CD14-positive monocyte (primary cell): ENCODE measurements at regions not wholly inside any gene's neighbourhood (a gene's known extent, or its start where the extent isn't known, plus 50 kb on each side); places are given as distances from the start of the nearest gene placed in this dataset.

Experiments used
- DNase-seq, 3 donors: peaks; one replicate each; pipeline ENCODE4 v3.0.0-alpha.2; 2011 to 2022
- H2AFZ ChIP-seq: 2 replicates; pipeline ENCODE4 v1.6.0; 2012; ENCODE audit warnings: mild to moderate bottlenecking, low read depth, low read length, inconsistent platforms; ENCODE audit not compliant: insufficient read depth, poor library complexity, severe bottlenecking
- H3K27ac ChIP-seq, 2 donors: 1 replicate in 1 of 2; 2 replicates in 1 of 2; pipeline ENCODE4 v1.5.1; 2012 to 2013; ENCODE audit warnings: low read length in 2 of 2, control low read depth in 1 of 2, inconsistent platforms in 1 of 2, low read depth in 1 of 2, mild to moderate bottlenecking in 1 of 2
- H3K27me3 ChIP-seq, 2 donors: one replicate each; pipeline versions ENCODE4 v1.6.0 to v1.6.1; 2011 to 2013; ENCODE audit warnings: low read length in 2 of 2; ENCODE audit not compliant: control insufficient read depth in 2 of 2, insufficient read depth in 2 of 2
- H3K36me3 ChIP-seq, 2 donors: replicated peaks in 1 of 2; 1 replicate in 1 of 2; 2 replicates in 1 of 2; pipeline versions ENCODE4 v1.5.1 to v1.6.1; 2012 to 2013; ENCODE audit warnings: low read length in 2 of 2, control low read depth in 1 of 2, inconsistent platforms in 1 of 2, mild to moderate bottlenecking in 1 of 2; ENCODE audit not compliant: insufficient read depth in 2 of 2, control insufficient read depth in 1 of 2
- H3K4me1 ChIP-seq, 2 donors: 1 replicate in 1 of 2; 2 replicates in 1 of 2; pipeline versions ENCODE4 v1.5.1 to v1.6.1; 2012 to 2013; ENCODE audit warnings: low read length in 2 of 2, control low read depth in 1 of 2, inconsistent platforms in 1 of 2, mild to moderate bottlenecking in 1 of 2, moderate library complexity in 1 of 2; ENCODE audit not compliant: insufficient read depth in 2 of 2, control insufficient read depth in 1 of 2
- H3K4me2 ChIP-seq: replicated peaks from 2 replicates; pipeline ENCODE3; 2012; ENCODE audit warnings: low read length, moderate library complexity, mild to moderate bottlenecking; ENCODE audit not compliant: poor library complexity, severe bottlenecking; ENCODE audit errors: extremely low read depth
- H3K4me3 ChIP-seq, 3 experiments: fragments of 200-600 bp in 1 of 3; sonication (generic) in 1 of 3; replicated peaks in 1 of 3; 1 replicate in 2 of 3; 2 replicates in 1 of 3; pipeline ENCODE4 v1.5.1; 2011 to 2013; ENCODE audit warnings: low read length in 3 of 3, mild to moderate bottlenecking in 3 of 3, control low read depth in 2 of 3, low read depth in 2 of 3, inconsistent platforms in 1 of 3, moderate library complexity in 1 of 3
- H3K79me2 ChIP-seq: 2 replicates; pipeline ENCODE4 v1.6.0; 2012; ENCODE audit warnings: mild to moderate bottlenecking, control low read depth, inconsistent platforms, low read length, moderate library complexity; ENCODE audit not compliant: insufficient read depth
- H3K9ac ChIP-seq: 2 replicates; pipeline ENCODE4 v1.6.0; 2017; ENCODE audit warnings: low read length, mild to moderate bottlenecking; ENCODE audit not compliant: insufficient read depth, poor library complexity, severe bottlenecking
- H3K9me3 ChIP-seq, 2 donors: replicated peaks in 1 of 2; 1 replicate in 1 of 2; 2 replicates in 1 of 2; pipeline versions ENCODE4 v1.5.1 to v1.6.1; 2012 to 2013; ENCODE audit warnings: low read length in 2 of 2, control low read depth in 1 of 2; ENCODE audit not compliant: control insufficient read depth in 1 of 2, insufficient read depth in 1 of 2
- H4K20me1 ChIP-seq: 2 replicates; pipeline ENCODE4 v1.6.0; 2012; ENCODE audit warnings: mild to moderate bottlenecking, low read length, control low read depth, moderate library complexity; ENCODE audit not compliant: insufficient read depth
- H3K27ac Mint-ChIP-seq, 7 donors: one replicate each; pipeline ENCODE4 v1.8.0; 2020; ENCODE audit warnings: mild to moderate bottlenecking in 7 of 7, mixed read lengths in 7 of 7, moderate library complexity in 6 of 7, inconsistent platforms in 2 of 7
- H3K27me3 Mint-ChIP-seq, 3 donors: one replicate each; pipeline ENCODE4 v1.8.0; 2021 to 2022; ENCODE audit warnings: low read depth in 3 of 3, mild to moderate bottlenecking in 3 of 3, mixed read lengths in 3 of 3, moderate library complexity in 3 of 3, inconsistent platforms in 1 of 3
- H3K36me3 Mint-ChIP-seq, 2 donors: one replicate each; pipeline ENCODE4 v1.8.0; 2020; ENCODE audit warnings: mixed read lengths in 2 of 2, inconsistent platforms in 1 of 2, mild to moderate bottlenecking in 1 of 2
- H3K4me1 Mint-ChIP-seq: one replicate; pipeline ENCODE4 v1.8.0; 2020; ENCODE audit warnings: mild to moderate bottlenecking, mixed read lengths
- H3K4me3 Mint-ChIP-seq, 2 donors: one replicate each; pipeline ENCODE4 v1.8.0; 2020; ENCODE audit warnings: mild to moderate bottlenecking in 2 of 2, mixed read lengths in 2 of 2, moderate library complexity in 1 of 2
- H3K9me3 Mint-ChIP-seq, 7 donors: one replicate each; pipeline ENCODE4 v1.8.0; 2020 to 2022; ENCODE audit warnings: mixed read lengths in 7 of 7, mild to moderate bottlenecking in 6 of 7, moderate library complexity in 6 of 7, inconsistent platforms in 2 of 7
- WGBS: methylation state at CpG from one replicate; pipeline ENCODE4 v1.1.5; 2013; ENCODE audit warnings: missing lambda C conversion rate; ENCODE audit not compliant: insufficient coverage; 5-methylcytosine and 5-hydroxymethylcytosine counted together
- intact Hi-C, 2 donors: fragments of 100-400 bp; cut with micrococcal nuclease; formaldehyde crosslinking; loops; one replicate each; pipeline versions ENCODE4 v1.15.0 to v1.15.1; 2023
- TF ChIP-seq, protein P1 (sequence below): fragments of 200-600 bp; IDR thresholded peaks from one replicate; pipeline ENCODE4 v1.8.0; 2022; ENCODE audit warnings: antibody characterized with exemption, mild to moderate bottlenecking

DNA sequence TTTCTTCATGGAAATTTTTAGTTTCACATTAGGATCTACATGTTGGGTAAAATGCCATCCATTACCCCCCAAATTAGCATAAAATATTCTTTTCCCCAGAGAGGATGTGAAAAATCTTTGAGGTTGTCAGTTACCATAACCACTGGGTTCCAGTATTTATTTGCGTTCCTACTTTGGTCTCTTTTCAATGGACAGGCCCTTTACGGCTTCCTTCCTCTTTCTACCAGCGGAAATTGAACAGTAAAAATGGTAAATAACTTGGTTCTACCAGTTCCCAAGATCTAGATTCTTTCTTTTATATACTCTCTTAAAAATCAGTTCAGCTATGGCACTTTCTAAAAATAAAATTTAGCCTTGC lies 169.2 kb upstream of the APCDD1 start:
- Histone ChIP-seq H3K36me3 (no peaks in the 10 kb centered on the region), H3K27me3 (no peaks in the 10 kb centered on the region), H3K9me3 (peaks cover 0 to 8% of the 10 kb centered on the region in 2 donors), H2AFZ (peak overlapping the region; percentile 55), H3K4me3 (peak overlapping the region in 1 of 3 experiments; percentile 55), H3K9ac (peak overlapping the region; percentile 26), H3K79me2 (peaks cover 11% of the 10 kb centered on the region), H3K27ac (peak overlapping the region; percentile 73 to 99), H3K4me2 (peak overlapping the region; percentile 58), H4K20me1 (no peaks in the 10 kb centered on the region), H3K4me1 (peaks cover 74 to 75% of the 10 kb centered on the region in 2 donors)
- H3K9me3 Mint-ChIP-seq = peaks cover 9 to 16% (median 11%) of the 10 kb centered on the region in 7 donors
- DNase-seq = peak; percentile 37 to 63 (median 45)
- TF ChIP-seq, protein P1, sequence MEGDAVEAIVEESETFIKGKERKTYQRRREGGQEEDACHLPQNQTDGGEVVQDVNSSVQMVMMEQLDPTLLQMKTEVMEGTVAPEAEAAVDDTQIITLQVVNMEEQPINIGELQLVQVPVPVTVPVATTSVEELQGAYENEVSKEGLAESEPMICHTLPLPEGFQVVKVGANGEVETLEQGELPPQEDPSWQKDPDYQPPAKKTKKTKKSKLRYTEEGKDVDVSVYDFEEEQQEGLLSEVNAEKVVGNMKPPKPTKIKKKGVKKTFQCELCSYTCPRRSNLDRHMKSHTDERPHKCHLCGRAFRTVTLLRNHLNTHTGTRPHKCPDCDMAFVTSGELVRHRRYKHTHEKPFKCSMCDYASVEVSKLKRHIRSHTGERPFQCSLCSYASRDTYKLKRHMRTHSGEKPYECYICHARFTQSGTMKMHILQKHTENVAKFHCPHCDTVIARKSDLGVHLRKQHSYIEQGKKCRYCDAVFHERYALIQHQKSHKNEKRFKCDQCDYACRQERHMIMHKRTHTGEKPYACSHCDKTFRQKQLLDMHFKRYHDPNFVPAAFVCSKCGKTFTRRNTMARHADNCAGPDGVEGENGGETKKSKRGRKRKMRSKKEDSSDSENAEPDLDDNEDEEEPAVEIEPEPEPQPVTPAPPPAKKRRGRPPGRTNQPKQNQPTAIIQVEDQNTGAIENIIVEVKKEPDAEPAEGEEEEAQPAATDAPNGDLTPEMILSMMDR = no peak
- peaks cover 0 to 3% (median 2%) of the 10 kb centered on the region in 3 donors for H3K27me3 Mint-ChIP-seq
- intact Hi-C loops = no loop called here
- H3K4me3 Mint-ChIP-seq = peak overlapping the region in 1 of 2 donors; percentile 75
- H3K27ac Mint-ChIP-seq = peak overlapping the region; percentile 81 to 95 (median 91)
- peaks cover 77% of the 10 kb centered on the region for H3K4me1 Mint-ChIP-seq
- no CpG with 5 or more reads among the region's 3 CpGs for WGBS
- peaks cover 10 to 14% of the 10 kb centered on the region in 2 donors for H3K36me3 Mint-ChIP-seq

DNA sequence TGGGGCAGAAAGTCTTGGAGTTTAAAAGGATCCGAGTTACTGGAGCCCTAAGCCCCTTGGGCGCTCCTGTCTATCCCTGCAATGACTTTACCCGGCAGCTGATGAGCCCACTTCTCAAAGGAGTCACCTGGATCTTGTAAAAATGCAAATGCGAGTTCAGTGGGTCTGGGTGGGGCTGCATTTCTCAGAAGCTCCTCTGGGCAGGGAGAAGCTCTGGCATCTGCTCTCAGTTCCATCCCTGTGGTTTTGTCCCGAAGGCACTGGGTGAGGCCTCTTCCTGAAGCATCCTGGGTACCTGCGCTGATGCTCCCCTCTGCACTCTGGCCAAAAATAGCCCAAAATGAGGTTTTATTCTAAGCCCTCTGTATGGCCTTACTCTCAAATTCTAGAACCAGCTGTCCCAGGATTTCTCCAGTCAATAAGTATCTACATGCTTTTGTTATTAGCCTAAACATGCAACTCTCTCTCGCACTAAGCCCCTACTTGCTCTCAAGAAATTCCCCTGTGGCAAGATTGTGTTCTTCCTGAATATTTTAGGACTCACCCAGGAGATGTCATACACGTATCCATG lies 167.8 kb upstream of the APCDD1 start:
- no peaks in the 10 kb centered on the region for H3K36me3 ChIP-seq
- peaks cover 11% of the 10 kb centered on the region for H3K79me2 ChIP-seq
- DNase-seq = no peak
- intact Hi-C loops = no loop called here
- no peak overlapping the region for H2AFZ ChIP-seq
- no peaks in the 10 kb centered on the region for H4K20me1 ChIP-seq
- no peak overlapping the region for H3K4me2 ChIP-seq
- peaks cover 0 to 5% (median 2%) of the 10 kb centered on the region in 3 donors for H3K27me3 Mint-ChIP-seq
- peak overlapping the region; percentile 55 to 95 (median 79) for H3K27ac Mint-ChIP-seq
- 50% methylated on average over 7 of the region's 8 CpGs for WGBS
- H3K4me1 ChIP-seq = peaks cover 88 to 89% of the 10 kb centered on the region in 2 donors
- TF ChIP-seq, protein P1 = no peak
- no peak overlapping the region for H3K4me3 ChIP-seq
- peaks cover 0 to 8% of the 10 kb centered on the region in 2 donors for H3K9me3 ChIP-seq
- H3K4me1 Mint-ChIP-seq = peaks cover 89% of the 10 kb centered on the region
- no peaks in the 10 kb centered on the region for H3K27me3 ChIP-seq
- H3K27ac ChIP-seq = peak overlapping the region; percentile 30 to 99
- H3K4me3 Mint-ChIP-seq = no peak overlapping the region
- peaks cover 9 to 16% (median 12%) of the 10 kb centered on the region in 7 donors for H3K9me3 Mint-ChIP-seq
- H3K36me3 Mint-ChIP-seq = peaks cover 14 to 16% of the 10 kb centered on the region in 2 donors
- H3K9ac ChIP-seq = no peak overlapping the region
